G401 (cell line): ENCODE measurements at regions not wholly inside any gene's neighbourhood (a gene's known extent, or its start where the extent isn't known, plus 50 kb on each side); places are given as distances from the start of the nearest gene placed in this dataset.
"Not testable (repeated sequence)": the region's sequence is repeated elsewhere in the genome, so short reads cannot be mapped to it uniquely, and the experiment has no call there.

Experiments
- DNase-seq: peaks from one replicate; pipeline ENCODE4 v3.0.0-alpha.2; 2015; ENCODE audit warnings: low spot score
- in situ Hi-C: cut with HindIII; loops from 2 replicates; pipeline ENCODE4 v1.10.0; 2016; ENCODE audit warnings: low sequenced_read_pairs, mixed read lengths

GRCh38 chr12:58425481-58426392 lies 484.4 kb downstream of the ATP23 start:
- in situ Hi-C loops: no loop called here
- no peak for DNase-seq

- in situ Hi-C loops, DNase-seq: not testable (repeated sequence)
These were observed 485.1 kb downstream of the ATP23 start for GRCh38 chr12:58426437-58426836.

GRCh38 chr12:58433959-58434358 lies 486.3 kb downstream of the LRIG3 start:
- no peak for DNase-seq
- in situ Hi-C loops: no loop called here

- in situ Hi-C loops: no loop called here
- no peak for DNase-seq
These were observed 485.6 kb downstream of the LRIG3 start for GRCh38 chr12:58434726-58435125.

GRCh38 chr12:58435647-58436046 lies 484.7 kb downstream of the LRIG3 start:
- no peak for DNase-seq
- in situ Hi-C loops: no loop called here

- no peak for DNase-seq
These were observed 478.8 kb downstream of the LRIG3 start for GRCh38 chr12:58441483-58441882.

GRCh38 chr12:58443273-58443980 lies 476.9 kb downstream of the LRIG3 start:
- DNase-seq: no peak
- in situ Hi-C loops: no loop called here

More at GRCh38 chr12:58441483-58441882, 478.8 kb downstream of the LRIG3 start:
- in situ Hi-C loops: no loop called here

GRCh38 chr12:58443981-58444371 lies 476.3 kb downstream of the LRIG3 start:
- in situ Hi-C loops: no loop called here
- DNase-seq: no peak

- no peak for DNase-seq
- in situ Hi-C loops: no loop called here
These were observed 469.3 kb downstream of the LRIG3 start for GRCh38 chr12:58450868-58451482.

- in situ Hi-C loops: no loop called here
These were observed 467.8 kb downstream of the LRIG3 start for GRCh38 chr12:58452546-58452945.

GRCh38 chr12:58453306-58453705 lies 467.0 kb downstream of the LRIG3 start:
- no peak for DNase-seq
- in situ Hi-C loops: no loop called here

More at GRCh38 chr12:58452546-58452945, 467.8 kb downstream of the LRIG3 start:
- no peak for DNase-seq

GRCh38 chr12:58455136-58455535 lies 465.2 kb downstream of the LRIG3 start:
- in situ Hi-C loops: no loop called here
- no peak for DNase-seq

- in situ Hi-C loops: no loop called here
- no peak for DNase-seq
These were observed 462.2 kb downstream of the LRIG3 start for GRCh38 chr12:58458102-58458501.

- in situ Hi-C loops: no loop called here
- DNase-seq: no peak
These were observed 461.1 kb downstream of the LRIG3 start for GRCh38 chr12:58459191-58459590.

GRCh38 chr12:58463051-58463450 lies 457.3 kb downstream of the LRIG3 start:
- no peak for DNase-seq
- in situ Hi-C loops: no loop called here

GRCh38 chr12:58465418-58465817 lies 454.9 kb downstream of the LRIG3 start:
- no peak for DNase-seq
- in situ Hi-C loops: no loop called here

- in situ Hi-C loops: no loop called here
- DNase-seq: no peak
These were observed 449.9 kb downstream of the LRIG3 start for GRCh38 chr12:58470266-58471010.

- DNase-seq: no peak
- in situ Hi-C loops: no loop called here
These were observed 440.9 kb downstream of the LRIG3 start for GRCh38 chr12:58479401-58479800.

GRCh38 chr12:58481811-58482210 lies 438.5 kb downstream of the LRIG3 start:
- no peak for DNase-seq
- in situ Hi-C loops: no loop called here
